Neural progenitor cell (in vitro differentiated cells): ENCODE measurements at regions not wholly inside any gene's neighbourhood (a gene's known extent, or its start where the extent isn't known, plus 50 kb on each side); places are given as distances from the start of the nearest gene placed in this dataset.

Source experiments
- EZH2 ChIP-seq: fragments of 200-600 bp; sonication (generic); IDR thresholded peaks from 2 replicates; pipeline ENCODE4 v1.6.1; 2017; ENCODE audit warnings: antibody characterized with exemption, mild to moderate bottlenecking, moderate library complexity
- TF ChIP-seq, protein P1 (sequence below): fragments of 200-600 bp; sonication (generic); IDR thresholded peaks from 2 replicates; pipeline ENCODE4 v1.5.1; 2017; ENCODE audit warnings: antibody characterized with exemption, mild to moderate bottlenecking

DNA sequence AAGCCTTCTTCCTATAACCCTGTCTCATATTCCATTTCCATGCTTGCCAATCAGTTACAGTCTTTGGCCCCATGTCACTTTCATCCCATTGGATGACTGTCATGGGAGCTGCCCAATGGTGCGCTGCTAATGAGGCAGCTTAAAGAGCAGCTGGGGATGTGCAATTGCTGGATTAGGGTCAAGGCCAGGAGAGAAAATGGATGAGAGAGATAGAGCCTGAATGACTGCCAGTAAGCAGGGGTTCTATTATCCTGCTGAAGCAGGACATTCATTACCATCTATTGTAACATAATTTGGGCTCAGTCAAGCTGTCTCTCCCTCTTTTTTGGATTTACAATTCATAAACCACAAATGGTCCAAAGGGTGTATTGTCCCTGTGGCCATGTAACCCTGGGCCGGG lies 909.0 kb downstream of the CENPC start:
- TF ChIP-seq EZH2: no peak
- TF ChIP-seq, protein P1, sequence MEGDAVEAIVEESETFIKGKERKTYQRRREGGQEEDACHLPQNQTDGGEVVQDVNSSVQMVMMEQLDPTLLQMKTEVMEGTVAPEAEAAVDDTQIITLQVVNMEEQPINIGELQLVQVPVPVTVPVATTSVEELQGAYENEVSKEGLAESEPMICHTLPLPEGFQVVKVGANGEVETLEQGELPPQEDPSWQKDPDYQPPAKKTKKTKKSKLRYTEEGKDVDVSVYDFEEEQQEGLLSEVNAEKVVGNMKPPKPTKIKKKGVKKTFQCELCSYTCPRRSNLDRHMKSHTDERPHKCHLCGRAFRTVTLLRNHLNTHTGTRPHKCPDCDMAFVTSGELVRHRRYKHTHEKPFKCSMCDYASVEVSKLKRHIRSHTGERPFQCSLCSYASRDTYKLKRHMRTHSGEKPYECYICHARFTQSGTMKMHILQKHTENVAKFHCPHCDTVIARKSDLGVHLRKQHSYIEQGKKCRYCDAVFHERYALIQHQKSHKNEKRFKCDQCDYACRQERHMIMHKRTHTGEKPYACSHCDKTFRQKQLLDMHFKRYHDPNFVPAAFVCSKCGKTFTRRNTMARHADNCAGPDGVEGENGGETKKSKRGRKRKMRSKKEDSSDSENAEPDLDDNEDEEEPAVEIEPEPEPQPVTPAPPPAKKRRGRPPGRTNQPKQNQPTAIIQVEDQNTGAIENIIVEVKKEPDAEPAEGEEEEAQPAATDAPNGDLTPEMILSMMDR: no peak
